CD4-positive, alpha-beta T cell treated with Interleukin-21 for 1 hour (primary cell): ENCODE measurements at regions not wholly inside any gene's neighbourhood (a gene's known extent, or its start where the extent isn't known, plus 50 kb on each side); places are given as distances from the start of the nearest gene placed in this dataset.

Experiments used
- DNase-seq: peaks from one replicate; pipeline ENCODE4 v3.0.0-alpha.2; 2020

GRCh38 chr4:166386491-166387360 is 513.7 kb downstream of the TLL1 start:
- no peak for DNase-seq

- DNase-seq = no peak
Observed at GRCh38 chr4:166391501-166391900, 518.5 kb downstream of the TLL1 start.

GRCh38 chr4:166399021-166399420 is 526.0 kb downstream of the TLL1 start:
- no peak for DNase-seq

GRCh38 chr4:166400270-166400894 is 527.3 kb downstream of the TLL1 start:
- no peak for DNase-seq

- DNase-seq = no peak
Observed at GRCh38 chr4:166413356-166413755, 540.3 kb downstream of the TLL1 start.

GRCh38 chr4:166414431-166414830 is 541.4 kb downstream of the TLL1 start:
- no peak for DNase-seq

GRCh38 chr4:166415749-166416148 is 542.7 kb downstream of the TLL1 start:
- DNase-seq = no peak

- DNase-seq = no peak
Observed at GRCh38 chr4:166421556-166422156, 548.6 kb downstream of the TLL1 start.

GRCh38 chr4:166422475-166422874 is 549.4 kb downstream of the TLL1 start:
- DNase-seq = no peak

- no peak for DNase-seq
Observed at GRCh38 chr4:166426300-166426863, 553.3 kb downstream of the TLL1 start.

GRCh38 chr4:166432125-166432524 is 559.1 kb downstream of the TLL1 start:
- DNase-seq = no peak

GRCh38 chr4:166432842-166433241 is 559.8 kb downstream of the TLL1 start:
- no peak for DNase-seq

GRCh38 chr4:166435449-166435848 is 562.4 kb downstream of the TLL1 start:
- DNase-seq = no peak

- DNase-seq = no peak
Observed at GRCh38 chr4:166458756-166459155, 585.7 kb downstream of the TLL1 start.

- no peak for DNase-seq
Observed at GRCh38 chr4:166459621-166460020, 586.6 kb downstream of the TLL1 start.

- no peak for DNase-seq
Observed at GRCh38 chr4:166460769-166461550, 587.9 kb downstream of the TLL1 start.

- no peak for DNase-seq
Observed at GRCh38 chr4:166481055-166481454, 608.0 kb downstream of the TLL1 start.

GRCh38 chr4:166481739-166482138 is 608.7 kb downstream of the TLL1 start:
- no peak for DNase-seq

GRCh38 chr4:166482758-166483157 is 609.7 kb downstream of the TLL1 start:
- no peak for DNase-seq

- no peak for DNase-seq
Observed at GRCh38 chr4:166491635-166492034, 618.6 kb downstream of the TLL1 start.

GRCh38 chr4:166493924-166494345 is 620.9 kb downstream of the TLL1 start:
- no peak for DNase-seq

- DNase-seq = no peak
Observed at GRCh38 chr4:166498546-166498945, 625.5 kb downstream of the TLL1 start.

GRCh38 chr4:166499820-166500219 is 626.8 kb downstream of the TLL1 start:
- no peak for DNase-seq
